NCI-H128 (cell line): ENCODE measurements at regions not wholly inside any gene's neighbourhood (a gene's known extent, or its start where the extent isn't known, plus 50 kb on each side); places are given as distances from the start of the nearest gene placed in this dataset.
"Not testable (repeated sequence)": the region's sequence is repeated elsewhere in the genome, so short reads cannot be mapped to it uniquely, and the experiment has no call there.

Experiments used
- DNase-seq: peaks from one replicate; lab custom pipeline; 2025; ENCODE audit not compliant: unreplicated experiment; lab: John Stamatoyannopoulos, UW

DNA sequence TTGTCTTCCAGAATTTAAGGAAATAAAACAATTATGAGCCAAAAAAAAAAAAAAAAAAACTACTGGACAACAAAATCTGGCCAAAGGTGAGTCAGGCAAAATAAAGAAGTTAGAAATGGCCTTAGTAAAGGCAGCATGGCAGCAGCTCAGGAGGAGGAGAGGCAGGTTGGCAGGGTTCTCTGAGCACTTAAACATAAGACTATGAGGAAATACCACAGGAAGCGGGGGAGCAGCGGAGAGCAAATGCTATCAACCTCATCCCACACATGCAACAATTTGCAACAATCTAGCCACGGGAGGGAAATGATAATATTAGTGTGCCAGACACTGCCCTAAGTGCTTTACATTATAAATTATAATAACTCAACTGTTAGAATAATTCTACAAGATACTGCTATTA lies 247.3 kb upstream of the NSMCE3 start:
- DNase-seq, result no peak

- DNase-seq, result no peak
Observed at GRCh38 chr15:29514926-29515325, 245.3 kb upstream of the NSMCE3 start.

- no peak for DNase-seq
Observed at GRCh38 chr15:29511663-29512062, 242.0 kb upstream of the NSMCE3 start.

DNA sequence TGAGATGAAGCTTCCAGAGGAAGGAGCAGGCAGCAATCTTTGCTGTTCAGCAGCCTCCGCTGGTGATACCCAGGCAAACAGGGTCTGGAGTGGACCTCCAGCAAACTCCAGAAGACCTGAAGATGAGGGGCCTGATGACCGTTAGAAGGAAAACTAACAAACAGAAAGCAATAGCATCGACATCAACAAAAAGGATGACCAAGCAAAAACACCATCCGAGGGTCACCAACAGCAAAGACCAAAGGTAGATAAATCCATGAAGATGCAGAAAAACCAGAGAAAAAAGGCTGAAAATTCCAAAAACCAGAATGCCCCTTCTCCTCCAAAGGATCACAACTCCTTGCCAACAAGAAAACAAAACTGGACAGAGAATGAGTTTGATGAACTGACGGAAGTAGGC lies 235.9 kb upstream of the NSMCE3 start:
- DNase-seq, result not testable (repeated sequence)

DNA sequence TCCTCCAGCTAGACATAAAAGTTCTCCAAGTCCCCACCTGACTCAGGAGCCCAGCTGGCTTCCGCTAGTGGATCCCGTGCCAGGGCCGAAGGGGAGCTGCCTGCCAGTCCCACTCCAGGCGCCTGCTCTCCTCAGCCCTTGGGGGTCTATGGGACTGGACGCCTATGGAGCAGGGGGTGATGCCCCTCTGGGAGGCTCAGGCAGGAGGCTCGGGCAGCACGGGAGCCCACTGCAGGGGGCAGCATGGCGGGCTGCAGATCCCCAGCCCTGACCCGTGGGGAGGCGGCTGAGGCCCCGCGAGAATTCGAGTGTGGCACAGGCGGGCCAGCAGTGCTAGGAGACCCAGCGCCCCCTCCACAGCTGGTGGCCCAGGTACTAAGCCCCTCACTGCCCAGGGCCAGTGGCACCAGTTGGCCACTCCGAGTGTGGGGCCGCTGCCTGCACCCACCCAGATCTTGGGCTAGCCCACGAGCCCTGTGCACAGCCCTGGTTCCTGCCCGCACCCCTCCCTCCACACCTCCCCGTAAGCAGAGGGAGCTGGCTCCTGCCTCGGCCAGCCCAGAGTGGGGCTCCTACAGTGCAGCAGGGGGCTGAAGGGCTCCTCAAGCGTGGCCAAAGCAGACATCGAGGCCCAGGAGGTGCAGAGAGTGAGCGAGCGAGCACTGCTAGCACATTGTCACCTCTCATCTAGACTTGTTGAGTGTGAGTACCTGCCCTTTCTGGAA lies 221.3 kb upstream of the NSMCE3 start:
- DNase-seq, result no peak

DNA sequence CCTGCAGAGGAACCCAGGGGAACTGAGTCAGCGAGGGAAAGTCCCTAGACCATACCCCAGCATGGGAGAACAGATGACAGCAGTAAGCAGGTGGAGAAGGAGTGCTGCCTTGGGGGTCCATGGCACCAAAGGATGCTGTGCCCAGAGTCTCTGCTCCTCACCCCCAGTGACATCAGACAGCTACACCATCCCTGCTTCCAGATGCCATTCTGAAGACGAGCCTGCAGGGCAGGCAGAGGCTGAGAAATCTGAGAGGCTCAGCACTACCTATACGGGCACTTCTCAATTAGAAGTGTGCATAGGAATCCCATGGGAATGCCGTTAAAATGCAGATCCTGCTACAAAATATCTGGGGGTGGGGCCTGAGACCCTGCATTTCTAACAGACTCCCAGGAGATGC lies 211.3 kb upstream of the NSMCE3 start:
- no peak for DNase-seq

DNA sequence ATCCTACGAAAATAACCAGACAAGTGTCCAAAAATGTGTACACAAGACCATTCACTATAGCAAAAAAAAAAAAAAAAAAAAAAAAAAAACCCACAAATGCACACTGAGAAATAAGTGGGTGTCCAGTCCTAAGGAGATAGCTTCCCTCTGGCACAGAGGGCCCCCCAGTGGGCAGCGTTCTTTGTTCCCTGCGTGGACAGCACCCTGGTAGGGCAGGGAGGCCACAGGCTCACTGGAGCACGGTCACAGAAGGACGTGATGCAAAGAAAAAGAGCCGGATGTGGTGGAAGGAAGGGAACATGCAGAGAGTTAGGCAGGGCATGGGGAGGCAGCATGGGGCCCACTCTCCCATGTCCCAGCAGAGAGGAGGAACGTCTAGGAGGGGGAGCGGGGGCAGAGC lies 210.7 kb upstream of the NSMCE3 start:
- no peak for DNase-seq

- no peak for DNase-seq
Observed at GRCh38 chr15:29477256-29477655, 207.6 kb upstream of the NSMCE3 start.

DNA sequence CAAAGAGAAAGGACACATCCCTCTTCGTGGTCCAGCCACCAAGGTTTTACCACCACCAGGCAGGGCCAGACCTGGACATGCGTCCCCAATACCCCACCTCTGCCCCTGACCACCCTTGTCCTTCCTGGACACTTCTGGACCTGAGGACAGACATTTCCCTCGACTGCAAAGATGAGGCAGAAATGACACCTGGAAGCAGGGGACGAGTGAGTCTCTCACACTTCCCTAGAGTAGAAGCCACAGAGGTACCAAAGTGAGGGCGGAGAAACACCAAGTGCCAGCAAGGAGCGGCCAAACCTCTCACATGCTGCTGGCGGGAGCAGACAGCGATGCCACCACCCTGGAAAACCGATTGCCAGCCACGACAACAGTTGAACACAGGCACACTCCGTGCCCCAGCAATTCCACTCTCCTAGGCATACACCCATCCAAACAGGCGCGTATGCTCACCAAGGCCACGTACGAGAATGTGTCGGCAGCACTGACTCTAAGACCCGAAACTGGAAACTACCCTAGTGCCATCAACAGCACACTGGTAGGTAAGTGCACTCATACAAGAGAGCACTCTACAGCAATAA lies 207.0 kb upstream of the NSMCE3 start:
- no peak for DNase-seq

DNA sequence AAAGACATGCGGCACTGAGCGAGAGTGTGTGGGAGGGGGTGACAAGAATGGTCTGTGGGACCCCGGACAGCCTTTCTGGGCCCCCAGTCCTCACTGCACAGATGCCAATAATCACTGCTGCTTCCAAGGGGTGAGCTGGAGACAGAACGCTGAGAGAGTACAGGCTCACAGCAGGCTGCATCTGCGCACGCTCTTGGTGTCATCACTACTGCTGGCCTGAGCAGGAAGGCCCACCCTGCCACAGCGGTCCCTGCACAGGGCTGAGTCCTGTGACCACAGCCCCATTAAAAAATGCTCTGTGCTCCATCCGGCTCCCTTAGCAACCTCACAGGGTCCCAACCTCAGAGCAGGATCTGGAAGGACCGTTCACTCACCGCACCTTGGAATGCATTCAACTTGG lies 205.5 kb upstream of the NSMCE3 start:
- DNase-seq, result no peak

DNA sequence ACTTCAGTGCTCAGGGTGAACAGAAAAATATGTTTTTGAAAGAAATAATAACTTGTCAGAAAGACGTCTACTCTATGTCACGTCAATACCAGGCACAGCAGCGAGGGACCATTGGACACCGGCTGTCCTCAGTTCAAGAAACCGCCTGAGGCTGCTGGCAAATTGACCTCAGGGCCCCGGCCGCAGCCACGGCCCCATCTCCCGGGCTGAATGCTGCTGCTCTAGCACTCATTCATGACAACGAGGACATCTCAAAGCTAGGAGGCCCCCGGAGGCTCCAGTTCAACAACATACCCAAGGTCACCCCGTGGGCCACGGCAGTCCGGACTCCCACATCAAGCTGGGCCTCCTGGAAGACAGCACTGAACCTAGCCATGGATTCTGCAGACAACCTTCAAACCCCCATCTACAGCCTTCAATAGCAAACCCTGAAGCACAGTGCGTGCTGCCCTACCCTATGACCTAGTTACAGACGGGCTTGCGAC lies 204.0 kb upstream of the NSMCE3 start:
- DNase-seq, result no peak

- no peak for DNase-seq
Observed at GRCh38 chr15:29472901-29473445, 203.4 kb upstream of the NSMCE3 start.

- DNase-seq, result no peak
Observed at GRCh38 chr15:29471757-29472156, 202.1 kb upstream of the NSMCE3 start.

GRCh38 chr15:29471306-29471705 lies 201.7 kb upstream of the NSMCE3 start:
- DNase-seq, result no peak

- no peak for DNase-seq
Observed at GRCh38 chr15:29470794-29471193, 201.2 kb upstream of the NSMCE3 start.

DNA sequence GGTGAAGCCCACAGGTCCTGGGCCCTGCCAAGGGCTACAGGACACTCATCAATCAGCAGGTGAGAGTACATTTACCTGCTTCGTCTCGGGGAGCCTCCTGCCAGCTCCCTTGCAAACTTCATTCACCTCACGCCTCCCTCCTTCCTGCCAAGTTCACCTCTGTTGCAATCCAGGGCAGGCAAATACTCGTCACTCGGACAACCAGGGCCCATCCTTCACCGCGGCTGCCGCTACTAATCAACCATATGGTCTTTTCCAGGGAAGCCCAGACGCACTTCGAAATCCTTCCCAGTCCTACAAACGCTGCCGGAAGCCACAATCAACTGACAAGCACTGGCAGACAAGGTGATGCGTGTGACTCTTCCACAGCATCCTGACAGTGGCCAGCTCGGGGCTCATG lies 200.7 kb upstream of the NSMCE3 start:
- no peak for DNase-seq

DNA sequence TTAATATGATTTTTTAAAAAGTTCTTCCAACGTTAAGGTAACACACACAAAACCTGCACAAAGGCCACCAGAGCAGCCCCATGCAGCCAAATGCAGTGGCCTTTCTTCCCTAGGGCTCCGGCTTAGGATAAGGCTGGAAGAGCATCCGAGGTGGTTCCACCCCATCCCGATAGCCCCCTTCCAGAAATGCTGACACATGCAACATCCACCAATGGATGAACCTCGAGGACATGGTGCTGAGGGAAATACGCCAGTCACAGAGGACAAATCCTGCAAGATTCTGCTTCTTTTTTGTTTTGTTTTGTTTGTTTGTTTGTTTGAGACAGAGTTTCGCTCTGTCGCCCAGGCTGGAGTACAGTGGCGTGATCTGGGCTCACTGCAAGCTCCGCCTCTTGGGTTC lies 199.3 kb upstream of the NSMCE3 start:
- DNase-seq, result no peak

DNA sequence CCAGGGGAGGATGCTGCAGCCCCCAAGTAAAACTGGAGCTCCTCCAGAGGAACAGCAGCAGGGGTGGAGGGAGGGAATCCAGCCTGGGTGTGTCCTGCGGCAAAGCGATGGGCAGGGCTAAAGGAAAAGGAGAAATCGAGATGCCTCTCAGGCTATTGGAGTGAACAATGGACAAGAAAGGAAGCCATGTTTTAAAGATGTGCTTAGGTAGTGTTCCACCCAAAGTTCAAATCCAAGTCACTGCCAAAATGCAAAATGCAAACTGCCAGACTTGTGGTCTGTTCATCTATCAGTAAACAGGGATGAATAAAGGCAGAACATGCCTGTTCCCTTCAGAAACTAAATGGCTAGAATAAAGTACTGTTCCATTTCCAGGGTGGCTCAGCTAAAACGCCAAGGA lies 197.5 kb upstream of the NSMCE3 start:
- DNase-seq, result no peak

DNA sequence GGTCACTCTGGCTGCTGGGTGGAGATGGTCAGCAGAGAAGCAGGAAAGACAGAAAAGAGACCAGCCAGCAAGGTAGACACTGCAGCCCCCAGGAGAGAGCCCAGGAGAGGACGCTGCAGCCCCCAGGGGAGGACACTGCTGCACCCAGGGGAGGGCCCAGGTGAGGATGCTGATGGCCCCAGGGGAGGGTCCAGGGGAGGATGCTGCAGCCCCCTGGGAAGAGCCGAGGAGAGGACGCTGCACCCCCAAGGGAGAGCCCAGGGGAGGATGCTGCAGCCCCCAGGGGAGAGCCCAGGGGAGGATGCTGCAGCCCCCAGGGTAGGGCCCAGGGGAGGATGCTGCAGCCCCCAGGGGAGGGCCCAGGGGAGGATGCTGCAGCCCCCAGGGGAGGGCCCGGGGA lies 196.7 kb upstream of the NSMCE3 start:
- DNase-seq, result no peak

- DNase-seq, result no peak
Observed at GRCh38 chr15:29465816-29466215, 196.2 kb upstream of the NSMCE3 start.

DNA sequence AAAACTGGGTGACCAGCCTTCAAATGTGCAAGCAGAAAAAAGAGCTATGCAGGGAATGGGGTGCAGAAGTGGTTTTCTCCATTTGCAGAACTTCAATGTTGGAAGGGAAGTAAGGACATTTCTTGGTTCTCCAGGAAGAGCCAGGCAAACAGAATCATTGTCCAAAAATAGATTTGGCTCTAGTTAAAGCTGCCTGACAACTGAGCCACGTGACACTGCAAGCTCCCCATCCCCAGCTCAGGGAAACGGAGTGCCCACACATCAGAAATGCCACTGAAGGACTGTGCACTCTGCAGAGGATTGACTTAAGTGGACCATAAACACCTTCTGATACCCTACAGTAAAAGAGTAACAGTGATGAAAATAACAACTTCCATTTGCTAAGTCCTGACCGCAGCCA lies 195.6 kb upstream of the NSMCE3 start:
- no peak for DNase-seq

DNA sequence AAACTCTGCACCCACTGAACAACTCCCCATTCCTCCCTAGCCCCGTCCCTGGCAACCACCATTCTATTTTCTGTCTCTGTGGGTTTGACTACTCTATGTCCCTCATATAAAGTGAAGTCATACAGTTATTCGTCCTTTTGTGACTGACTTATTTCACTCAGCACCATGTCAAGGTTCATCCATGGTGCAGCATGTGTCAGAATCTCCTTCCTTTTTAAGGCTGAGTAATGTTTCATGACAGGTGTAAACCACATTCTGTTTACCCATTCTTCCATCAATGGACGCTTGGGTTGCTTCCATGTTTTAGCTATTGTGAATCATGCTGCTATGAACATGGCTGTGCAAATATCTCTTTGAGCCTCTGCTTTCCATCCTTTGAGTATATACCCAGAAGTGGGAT lies 192.3 kb upstream of the NSMCE3 start:
- DNase-seq, result no peak

GRCh38 chr15:29458361-29458760 lies 188.7 kb upstream of the NSMCE3 start:
- DNase-seq, result no peak
